ENCODE measurements at regions not wholly inside any gene's neighbourhood (a gene's known extent, or its start where the extent isn't known, plus 50 kb on each side); places are given as distances from the start of the nearest gene placed in this dataset.
"Not testable (repeated sequence)": the region's sequence is repeated elsewhere in the genome, so short reads cannot be mapped to it uniquely, and the experiment has no call there.

DNA sequence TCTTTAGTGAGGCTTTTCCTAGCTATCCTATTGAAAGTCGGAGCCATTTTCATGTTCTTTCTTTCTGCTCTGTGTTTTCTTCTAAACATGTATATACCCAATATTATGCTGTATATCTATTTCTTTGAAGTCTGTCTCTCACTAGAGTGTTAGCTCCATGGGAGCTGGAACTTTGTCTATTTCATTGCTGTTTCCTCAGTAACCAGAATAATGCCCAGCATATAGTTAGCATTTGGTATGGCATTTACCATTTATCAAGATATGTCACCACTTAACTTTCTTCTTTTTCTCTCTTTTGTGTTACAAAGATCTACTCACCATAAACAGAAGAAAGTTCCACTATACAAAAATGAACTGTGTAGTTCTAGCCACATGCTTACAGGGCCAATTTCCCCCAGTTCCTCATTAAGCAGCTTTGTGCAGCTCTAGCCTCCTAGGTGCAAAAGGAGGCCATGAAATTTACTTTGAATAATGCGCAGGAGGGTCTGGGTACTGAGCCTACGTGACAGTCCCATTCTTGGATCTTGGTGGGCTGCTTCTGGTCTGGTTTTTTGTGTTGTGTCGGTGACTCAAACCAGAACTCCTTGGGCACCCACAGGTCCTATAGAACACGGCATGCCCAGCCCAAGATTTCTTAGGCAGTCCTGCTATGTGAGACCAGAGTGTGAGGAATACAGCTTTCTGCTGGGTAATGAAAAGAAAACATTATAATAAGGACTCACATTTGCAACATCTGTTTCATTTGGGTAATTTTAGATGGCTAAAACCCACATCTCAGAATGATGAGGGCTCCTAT is 302.3 kb upstream of the IGFBP7 start:
- no peak for DNase-seq (ENCODE audit: low spot score)

DNA sequence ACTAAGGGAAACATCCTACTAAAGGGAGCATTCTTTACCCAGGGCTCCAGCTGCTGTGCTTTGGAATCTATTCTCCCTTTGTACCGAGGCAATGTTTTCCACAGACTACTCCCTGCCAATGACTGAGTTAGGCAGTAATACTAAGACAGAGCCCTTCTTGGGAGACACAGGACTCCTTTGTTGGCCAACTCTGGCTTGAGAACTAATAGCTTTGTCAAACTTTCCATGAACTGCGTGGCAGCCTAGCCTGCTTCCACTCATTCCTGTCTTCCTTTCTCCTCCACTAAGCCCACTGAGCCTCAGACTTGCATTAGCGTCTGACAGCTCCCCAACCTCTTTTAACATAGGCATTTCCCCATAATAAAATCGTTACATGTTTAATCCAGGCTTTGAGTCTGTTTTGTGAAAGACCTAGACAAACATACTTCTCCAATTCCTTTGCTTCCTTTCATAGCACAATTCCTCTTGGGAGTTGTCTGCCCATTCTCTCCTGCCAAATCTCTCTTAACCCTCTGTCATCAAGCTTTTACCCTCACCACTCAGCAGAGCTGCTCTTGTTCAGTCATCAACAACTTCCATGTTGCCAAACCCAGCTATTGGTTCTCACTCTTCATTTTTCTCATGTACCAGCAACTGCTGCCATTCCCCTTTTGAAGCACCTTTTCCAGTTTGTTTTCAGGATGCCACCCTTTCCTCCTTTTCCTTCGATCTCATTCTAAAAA is 300.3 kb upstream of the IGFBP7 start:
- no peak for DNase-seq (ENCODE audit: low spot score)

DNA sequence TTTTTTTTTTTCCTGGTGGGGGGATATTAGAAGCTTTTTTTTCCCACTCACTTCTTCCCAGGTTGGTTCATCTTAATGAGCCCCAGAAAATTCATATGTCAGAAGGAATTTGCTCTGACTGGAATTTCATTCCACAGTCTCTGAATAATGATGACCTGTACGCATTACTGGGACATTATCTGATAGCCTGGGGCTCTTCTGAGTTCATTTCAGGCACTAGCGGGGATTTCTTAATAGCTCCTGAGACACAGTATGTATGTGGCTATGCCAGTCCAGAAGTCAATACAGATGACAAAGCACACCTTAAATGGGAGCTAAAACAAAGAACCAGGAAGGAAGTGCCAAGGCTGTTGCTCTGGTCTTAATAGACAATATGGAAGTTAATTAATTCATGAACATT is 295.2 kb upstream of the IGFBP7 start:
- no peak for DNase-seq (ENCODE audit: low spot score)

DNA sequence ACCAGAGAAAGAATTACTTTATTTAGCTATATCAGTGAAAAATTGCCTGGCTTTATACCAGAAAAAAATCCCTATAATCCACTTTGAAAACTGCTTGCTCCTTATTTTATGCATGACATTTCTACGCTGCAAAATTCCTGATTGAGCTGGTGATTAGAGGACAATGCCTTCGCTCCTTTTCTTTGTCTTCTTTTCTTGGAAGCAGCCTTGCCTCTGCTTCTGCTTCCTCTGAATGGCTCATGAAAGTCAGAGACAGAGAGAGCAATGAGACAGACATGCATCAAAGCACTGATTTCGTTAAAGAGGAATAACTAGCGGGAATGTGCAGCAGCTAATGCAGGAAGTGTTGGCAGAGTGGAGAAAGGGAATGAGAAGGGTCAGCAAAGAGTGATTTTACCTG is 294.3 kb upstream of the IGFBP7 start:
- DNase-seq (ENCODE audit: low spot score) = no peak

DNA sequence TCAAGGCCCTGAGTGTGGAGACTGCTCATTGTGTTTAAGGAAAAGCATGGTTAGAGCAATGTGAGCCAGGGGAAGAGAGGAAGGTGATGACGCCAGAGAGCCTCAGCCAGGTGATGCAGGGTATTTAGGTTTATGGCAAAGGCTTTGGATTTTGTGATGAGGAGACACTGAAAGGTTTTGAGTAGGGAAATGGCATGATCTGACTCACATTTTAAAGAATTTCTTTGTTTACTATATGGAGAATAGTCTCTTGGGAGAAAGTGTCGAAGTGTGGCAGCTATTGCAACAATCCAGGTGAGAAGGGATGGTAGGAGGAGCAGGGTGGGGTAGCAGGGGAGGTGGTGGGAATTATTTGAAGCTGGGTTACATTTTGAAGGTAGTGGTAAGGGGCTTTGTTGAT is 293.4 kb upstream of the IGFBP7 start:
- DNase-seq (ENCODE audit: low spot score) = no peak

DNA sequence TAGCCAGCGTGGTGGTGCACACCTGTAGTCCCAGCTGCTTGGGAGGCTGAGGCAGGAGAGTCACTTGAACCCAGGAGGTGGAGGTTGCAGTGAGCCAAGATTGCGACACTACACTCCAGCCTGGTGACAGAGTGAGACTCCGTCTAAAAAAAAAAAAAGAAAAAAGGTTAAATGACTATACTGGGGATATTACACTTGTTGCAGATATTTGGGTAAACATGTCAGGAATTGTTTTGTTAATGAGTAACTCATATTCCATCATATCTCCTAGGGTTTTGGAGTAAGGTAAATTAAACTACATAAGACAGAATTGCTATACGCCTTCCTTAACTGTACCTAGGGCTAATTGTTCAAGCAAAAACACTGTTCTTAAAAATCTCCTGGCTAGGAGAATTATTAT is 291.4 kb upstream of the IGFBP7 start:
- no peak for DNase-seq (ENCODE audit: low spot score)

DNA sequence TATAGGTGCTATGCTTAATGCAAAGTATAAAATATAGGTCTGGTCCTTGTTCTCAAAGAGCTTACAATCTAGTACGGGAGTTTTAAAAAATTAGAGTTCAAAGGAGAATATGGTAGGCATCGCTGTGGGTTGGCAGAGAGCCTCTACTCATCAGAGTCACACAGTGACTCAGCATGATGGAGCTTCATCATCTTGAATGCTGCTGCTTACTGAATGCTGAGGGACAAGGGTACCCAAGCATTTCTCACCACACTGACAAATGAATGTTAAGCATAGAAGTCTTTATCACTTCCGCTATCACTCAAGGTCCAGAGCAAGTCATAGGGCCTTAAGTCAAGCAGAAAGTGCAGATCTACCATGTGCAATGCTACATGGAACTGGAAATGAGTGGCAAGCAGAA is 268.6 kb upstream of the IGFBP7 start:
- DNase-seq (ENCODE audit: low spot score) = no peak

DNA sequence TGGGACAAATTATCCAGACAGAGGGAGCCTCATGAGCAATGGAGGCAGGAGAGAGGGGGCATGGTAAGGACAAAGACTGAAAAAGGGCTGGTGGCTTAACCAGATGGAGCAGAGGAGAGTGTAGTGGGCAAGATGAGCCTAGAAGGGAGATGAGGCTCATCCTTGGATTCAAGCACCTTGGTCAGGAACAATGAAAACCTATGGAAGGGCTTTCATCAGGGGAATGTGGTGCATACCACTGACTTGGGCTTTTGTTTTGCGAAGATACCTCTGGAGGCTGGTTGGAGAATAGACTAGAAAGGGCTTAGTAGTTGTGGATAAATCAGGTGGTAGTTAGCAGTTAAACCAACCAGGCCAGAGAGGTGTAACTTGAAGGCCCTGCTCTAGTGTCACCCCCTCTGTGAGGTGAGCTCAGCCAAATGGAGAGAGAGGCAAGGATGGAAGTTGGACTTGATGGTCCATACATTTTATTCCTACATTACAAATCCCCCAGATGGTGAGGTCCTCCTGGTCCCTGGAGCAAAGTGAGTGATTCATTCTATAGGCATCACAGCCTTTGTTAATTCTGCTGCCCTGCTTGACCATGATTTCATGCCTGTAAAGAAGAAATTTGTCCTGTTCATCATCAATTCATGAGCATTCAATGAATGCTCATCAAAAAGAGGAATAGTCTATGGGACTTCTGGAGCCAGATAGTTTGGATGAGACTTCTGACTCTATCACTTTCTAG is 264.8 kb upstream of the IGFBP7 start:
- no peak for DNase-seq (ENCODE audit: low spot score)

DNA sequence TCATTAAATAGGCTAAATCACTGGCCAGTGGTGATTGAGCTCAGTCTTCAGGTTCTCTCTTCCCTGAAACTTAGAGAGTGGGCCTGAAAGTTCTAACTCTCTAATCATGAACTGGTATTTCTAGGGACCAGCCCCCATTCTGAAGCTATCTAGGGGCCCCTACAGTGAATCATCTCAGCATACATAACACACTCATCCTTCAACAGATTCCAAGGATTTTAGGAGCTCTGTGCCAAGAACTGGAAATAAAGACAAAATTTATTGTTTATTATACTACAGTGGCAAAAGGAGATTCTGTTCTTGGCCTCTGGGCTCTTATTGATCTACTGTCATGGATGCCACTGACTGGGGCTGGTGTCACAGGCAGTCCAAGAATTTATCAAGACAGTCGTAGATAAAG is 263.8 kb upstream of the IGFBP7 start:
- no peak for DNase-seq (ENCODE audit: low spot score)

DNA sequence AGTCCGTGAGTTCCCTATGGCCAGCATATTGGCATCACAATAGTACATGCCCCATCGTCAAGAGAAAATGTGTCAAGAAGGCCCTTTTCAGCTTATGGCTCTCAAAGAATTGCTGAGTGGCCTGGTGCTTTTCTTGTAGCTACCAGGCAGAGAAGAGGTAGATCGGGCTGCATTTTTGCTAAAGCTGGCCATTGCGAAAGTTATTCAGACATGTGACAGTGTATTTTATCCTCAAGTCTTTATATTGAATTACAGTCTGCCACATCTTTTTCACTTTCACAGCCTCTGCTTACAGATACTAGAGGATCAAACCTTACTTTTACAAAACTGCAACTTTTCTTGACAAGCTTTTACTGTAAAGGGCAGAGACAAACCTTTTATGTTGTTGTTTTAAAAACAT is 261.5 kb upstream of the IGFBP7 start:
- DNase-seq (ENCODE audit: low spot score) = no peak

DNA sequence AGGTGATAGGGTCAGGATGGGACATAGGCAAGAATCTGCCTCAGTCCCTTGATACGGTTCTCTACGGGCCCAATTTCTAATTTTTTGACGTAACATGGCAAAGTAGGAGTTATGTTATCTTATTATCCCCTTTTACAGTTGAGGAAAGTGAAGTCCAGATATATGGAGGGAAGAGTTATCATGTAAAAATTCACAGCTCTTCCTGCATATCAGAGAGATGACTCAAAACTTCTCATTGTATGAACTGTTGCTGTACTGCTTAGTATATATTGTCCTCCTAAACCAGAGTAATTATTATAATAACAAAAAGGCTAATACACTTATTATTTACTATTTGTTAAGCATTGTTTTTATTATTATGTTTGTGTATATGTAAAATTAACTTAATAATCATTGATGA is 260.5 kb upstream of the IGFBP7 start:
- no peak for DNase-seq (ENCODE audit: low spot score)

DNA sequence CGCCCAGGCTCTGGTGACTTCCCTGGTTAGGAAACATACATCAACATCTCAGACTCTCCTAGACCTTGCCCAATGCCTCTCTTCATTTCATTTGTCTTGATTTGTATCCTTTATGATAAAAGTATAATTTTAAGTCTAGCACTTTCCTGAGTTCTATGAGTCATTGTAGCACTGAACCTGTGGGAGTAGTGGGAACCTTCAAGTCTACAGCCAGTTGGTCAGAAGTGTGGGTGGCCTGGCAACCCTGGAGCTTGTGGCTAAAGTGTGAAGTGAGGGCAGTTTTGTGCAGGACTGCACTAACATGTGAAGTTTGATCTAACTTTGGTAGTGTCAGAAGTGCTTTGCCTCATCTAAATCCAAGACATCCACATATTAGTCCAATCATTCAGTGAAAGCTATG is 259.3 kb upstream of the IGFBP7 start:
- DNase-seq (ENCODE audit: low spot score) = no peak

DNA sequence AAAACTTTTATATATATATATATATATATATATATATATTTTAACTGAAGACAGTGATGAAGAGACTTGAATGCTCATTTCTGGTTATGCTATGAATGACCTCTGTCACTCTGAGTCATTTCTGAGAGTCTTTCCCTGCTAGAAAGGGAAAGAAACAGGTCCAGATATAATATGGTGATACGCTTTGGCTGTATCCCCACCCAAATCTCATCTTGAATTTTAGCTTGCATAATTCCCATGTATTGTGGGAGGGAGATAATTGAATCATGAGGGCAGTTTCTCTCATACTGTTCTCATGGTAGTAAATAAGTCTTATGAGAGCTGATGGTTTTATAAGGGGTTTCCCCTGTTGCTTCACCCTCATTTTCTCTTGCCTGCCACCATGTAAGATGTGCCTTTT is 254.1 kb upstream of the IGFBP7 start:
- DNase-seq (ENCODE audit: low spot score) = no peak

DNA sequence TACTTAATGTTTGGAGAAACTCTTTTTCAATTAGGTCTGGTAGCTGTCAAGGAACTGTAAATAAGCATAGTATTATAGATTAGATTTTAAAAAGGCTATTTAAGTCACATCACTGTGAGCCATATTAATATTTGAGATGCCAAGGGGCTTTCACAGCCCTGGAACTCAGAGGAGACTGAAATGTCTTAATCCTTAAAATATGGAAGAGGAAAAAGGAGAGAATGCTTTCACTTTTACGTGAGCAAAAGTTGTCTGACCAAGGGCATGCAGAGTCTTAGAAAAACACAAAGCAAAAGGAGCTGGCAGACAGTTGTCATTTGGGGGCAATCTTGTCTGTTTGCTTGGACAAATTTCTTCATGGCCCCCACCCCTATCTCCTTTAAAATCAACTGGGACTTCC is 253.2 kb upstream of the IGFBP7 start:
- no peak for DNase-seq (ENCODE audit: low spot score)

DNA sequence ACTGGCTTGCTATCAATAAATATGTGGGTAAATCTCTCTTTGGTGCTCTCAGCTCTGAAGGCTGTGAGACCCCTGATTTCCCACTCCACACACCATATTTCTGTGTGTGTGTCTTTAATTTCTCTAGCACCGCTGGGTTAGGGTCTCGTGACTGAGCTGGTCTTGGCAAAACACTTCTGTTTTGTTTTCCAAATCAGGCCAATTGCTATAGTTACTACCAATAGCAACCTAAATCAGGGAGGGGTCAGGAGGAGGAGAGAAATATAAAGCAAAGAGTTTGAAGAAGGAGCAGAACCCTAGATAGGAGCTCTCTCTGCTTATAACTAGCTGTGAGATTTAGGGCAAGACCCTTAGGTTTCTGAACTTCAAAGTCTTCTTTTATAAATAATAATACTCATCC is 250.5 kb upstream of the IGFBP7 start:
- no peak for DNase-seq (ENCODE audit: low spot score)

DNA sequence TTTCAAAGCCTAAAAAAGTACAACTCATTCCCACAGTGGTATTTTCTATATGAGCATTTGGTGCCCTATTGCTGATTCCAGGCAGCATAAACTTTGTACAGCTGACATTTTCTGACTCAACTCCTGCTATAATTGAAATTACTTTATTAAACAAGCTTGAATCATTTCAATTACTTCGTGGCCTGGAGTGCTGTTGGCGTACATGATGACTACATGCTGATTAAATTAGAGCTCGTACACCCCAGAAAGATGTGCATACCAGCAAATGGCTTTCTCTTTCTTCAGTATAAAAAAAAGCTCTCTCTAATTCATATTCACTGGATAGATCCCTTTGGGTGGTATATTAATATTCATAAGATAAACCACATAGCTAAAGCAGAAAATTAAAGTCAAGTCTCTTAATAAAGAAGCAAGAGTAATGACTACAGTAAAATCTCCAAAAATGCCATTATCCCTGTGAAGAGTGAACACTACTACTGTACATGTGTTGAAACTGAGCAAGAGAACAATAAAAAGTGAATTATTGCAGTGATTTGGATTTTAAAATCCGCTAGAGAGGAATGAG is 245.0 kb upstream of the IGFBP7 start:
- no peak for DNase-seq (ENCODE audit: low spot score)

DNA sequence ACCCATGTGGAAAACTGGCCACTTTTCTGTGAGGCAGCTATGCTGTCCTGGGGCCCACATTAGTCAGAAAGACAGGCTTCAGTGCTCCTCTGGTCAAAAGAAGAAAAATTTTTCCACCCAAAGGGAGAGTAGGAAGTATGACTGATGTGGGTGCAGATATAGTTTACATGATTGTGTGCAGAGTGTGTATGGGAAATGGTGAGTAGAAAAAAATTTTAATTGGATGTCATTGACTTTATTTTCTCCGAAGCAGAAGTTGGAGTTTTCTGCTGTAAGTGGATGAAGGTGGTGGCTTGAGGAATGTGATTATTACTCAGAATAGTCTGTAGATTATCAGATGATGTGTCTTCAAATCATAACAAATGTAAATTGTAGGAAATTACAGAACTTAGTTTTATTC is 241.5 kb upstream of the IGFBP7 start:
- DNase-seq (ENCODE audit: low spot score) = no peak

DNA sequence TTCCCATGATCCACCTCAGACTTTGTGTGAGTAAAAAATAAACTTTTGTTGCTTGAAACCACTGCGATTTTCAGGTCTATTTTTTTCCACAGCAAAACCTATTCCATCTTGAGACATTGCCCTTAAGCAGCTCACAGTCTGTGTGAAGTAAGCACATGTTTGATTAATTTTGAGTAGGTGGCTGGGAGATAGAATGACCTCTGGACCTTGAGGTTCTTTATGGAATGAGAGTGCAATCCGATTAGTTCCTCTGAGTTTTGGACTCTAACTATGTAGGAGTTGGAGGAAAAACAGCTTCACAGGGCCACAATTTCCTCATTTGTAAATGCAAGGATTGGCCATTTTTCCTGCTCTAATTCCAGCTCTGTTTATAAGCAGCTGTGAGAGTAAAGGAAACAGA is 234.1 kb upstream of the IGFBP7 start:
- DNase-seq (ENCODE audit: low spot score) = no peak

DNA sequence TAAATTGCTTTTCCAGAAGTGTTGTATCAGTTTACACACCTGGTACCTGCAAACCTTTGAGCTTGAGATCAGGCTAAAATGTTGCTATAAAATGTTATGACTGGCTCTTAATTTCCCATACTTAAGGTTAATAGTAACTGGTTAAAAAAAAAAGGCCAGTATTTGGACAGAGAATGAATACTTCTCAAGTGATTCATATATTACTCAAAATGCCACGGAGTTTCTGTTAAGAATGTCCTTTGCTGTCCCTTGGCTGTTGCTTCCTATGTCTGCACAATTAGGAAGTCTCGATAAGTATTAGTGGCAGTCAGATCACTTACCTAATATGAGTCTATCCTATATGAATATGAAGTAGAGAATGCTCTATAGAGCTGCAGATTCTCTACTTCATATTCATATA is 232.2 kb upstream of the IGFBP7 start:
- DNase-seq (ENCODE audit: low spot score) = no peak

DNA sequence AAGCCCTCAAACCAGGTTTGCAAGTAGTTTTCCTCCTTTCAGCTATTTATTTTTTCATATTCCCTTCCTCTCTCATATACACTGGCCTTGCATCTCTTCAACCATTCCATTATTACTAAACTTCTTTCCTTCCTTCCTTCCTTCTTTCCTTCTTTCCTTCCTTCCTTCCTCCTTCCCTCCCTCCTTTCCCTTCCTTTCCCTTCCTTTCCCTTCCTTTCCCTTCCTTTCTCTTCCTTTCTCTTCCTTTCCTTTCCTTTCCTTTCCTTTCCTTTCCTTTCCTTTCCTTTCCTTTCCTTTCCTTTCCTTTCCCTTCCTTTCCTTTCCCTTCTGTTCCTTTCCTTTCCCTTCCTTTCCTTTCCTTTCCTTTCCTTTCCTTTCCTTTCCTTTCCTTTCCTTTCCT is 228.7 kb upstream of the IGFBP7 start:
- not testable (repeated sequence) for DNase-seq (ENCODE audit: low spot score)

DNA sequence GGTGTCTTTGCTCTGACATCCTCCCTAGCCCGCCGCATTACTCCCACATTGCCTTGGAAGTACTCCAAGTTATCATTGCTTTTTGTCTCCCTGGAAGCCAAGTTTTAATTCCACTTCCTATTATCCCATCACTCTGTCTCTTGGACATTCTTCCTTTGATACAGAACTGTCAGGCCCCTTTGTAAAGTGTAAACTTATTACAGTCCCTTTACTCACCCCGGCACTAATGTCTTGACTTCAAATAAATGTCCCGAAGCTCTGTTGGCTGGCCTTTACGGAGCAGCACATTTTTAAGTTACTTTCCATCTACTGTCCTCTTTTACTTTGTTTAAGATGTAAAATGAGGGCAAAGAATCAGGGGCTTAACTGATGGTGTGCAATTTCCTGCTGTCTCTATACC is 223.5 kb upstream of the IGFBP7 start:
- no peak for DNase-seq (ENCODE audit: low spot score)

DNA sequence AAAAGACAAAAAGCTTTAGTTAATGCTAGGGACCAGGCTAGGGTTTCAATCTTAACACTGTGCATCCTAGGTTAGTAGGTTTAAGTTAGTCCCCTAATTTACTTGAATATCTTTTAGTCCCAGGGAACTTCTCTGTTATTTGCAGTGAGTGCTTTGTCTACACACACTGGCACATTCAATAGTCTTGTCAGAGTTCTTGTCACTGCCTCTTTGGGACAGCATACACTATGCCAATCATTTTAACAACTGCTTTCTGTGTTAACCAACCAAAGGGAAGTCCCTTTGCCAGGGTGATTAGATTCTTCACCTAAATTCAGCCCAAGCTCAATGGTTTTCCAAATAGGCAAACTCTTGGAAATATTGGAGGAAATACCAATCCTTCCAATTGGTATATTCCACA is 221.8 kb upstream of the IGFBP7 start:
- no peak for DNase-seq (ENCODE audit: low spot score)

DNA sequence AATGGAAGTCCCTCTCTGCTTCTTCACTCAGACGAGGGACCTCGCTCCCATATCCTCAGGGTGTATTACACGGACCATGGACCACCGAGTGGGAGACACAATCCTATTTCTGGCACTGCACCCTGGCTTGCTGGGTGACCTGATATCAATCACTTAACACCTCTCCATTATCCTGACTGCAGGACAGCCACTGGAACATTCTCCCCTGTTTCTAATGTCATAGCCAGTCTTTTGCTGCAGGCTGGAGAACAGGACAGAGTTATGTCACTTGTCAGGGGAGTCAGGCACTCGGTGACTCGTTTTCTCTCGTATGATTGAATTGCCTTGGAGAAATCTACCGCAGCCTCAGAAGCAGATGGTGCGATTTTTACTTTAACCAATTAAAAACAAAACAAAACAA is 219.1 kb upstream of the IGFBP7 start:
- no peak for DNase-seq (ENCODE audit: low spot score)

Measured in NAMALWA (cell line).